Fibroblast of mammary gland (primary cell): ENCODE measurements at regions not wholly inside any gene's neighbourhood (a gene's known extent, or its start where the extent isn't known, plus 50 kb on each side); places are given as distances from the start of the nearest gene placed in this dataset.

ENCODE experiments used
- DNase-seq: peaks from one replicate; pipeline ENCODE4 v3.0.0-alpha.2; 2010; ENCODE audit warnings: low read depth
- H3K4me3 ChIP-seq: 2 replicates; pipeline ENCODE4 v1.5.1; 2011; ENCODE audit warnings: low read depth, mild to moderate bottlenecking, low read length, moderate library complexity; ENCODE audit not compliant: control insufficient read depth
- TF ChIP-seq, protein P1 (sequence below): conservative IDR thresholded peaks from 2 replicates; pipeline ENCODE4 v1.5.1; 2011; ENCODE audit warnings: low read depth, low read length, inconsistent platforms; ENCODE audit not compliant: control insufficient read depth, insufficient read depth

DNA sequence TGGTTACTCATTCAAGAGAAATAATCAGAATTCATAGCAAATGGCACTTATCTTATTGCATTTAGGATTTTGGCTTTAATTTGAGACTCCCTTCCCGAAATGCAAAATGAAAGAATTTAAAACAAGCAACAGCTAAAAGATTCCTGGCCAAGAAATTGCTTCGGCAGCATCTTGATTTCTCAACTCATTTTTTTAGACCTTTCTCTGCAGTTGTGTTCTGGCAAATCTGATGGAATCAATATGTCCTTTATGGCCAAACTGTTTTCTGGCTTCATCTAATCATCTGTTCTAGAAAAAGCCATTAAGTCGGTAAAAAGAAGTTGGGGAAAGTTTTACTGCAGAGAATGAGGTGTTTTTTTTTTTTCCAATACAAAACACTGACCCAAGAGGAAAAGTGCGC, 172.1 kb downstream of the SLC16A9 start:
- DNase-seq, result no peak
- TF ChIP-seq, protein P1, sequence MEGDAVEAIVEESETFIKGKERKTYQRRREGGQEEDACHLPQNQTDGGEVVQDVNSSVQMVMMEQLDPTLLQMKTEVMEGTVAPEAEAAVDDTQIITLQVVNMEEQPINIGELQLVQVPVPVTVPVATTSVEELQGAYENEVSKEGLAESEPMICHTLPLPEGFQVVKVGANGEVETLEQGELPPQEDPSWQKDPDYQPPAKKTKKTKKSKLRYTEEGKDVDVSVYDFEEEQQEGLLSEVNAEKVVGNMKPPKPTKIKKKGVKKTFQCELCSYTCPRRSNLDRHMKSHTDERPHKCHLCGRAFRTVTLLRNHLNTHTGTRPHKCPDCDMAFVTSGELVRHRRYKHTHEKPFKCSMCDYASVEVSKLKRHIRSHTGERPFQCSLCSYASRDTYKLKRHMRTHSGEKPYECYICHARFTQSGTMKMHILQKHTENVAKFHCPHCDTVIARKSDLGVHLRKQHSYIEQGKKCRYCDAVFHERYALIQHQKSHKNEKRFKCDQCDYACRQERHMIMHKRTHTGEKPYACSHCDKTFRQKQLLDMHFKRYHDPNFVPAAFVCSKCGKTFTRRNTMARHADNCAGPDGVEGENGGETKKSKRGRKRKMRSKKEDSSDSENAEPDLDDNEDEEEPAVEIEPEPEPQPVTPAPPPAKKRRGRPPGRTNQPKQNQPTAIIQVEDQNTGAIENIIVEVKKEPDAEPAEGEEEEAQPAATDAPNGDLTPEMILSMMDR, result no peak
- no peak overlapping the region for H3K4me3 ChIP-seq

DNA sequence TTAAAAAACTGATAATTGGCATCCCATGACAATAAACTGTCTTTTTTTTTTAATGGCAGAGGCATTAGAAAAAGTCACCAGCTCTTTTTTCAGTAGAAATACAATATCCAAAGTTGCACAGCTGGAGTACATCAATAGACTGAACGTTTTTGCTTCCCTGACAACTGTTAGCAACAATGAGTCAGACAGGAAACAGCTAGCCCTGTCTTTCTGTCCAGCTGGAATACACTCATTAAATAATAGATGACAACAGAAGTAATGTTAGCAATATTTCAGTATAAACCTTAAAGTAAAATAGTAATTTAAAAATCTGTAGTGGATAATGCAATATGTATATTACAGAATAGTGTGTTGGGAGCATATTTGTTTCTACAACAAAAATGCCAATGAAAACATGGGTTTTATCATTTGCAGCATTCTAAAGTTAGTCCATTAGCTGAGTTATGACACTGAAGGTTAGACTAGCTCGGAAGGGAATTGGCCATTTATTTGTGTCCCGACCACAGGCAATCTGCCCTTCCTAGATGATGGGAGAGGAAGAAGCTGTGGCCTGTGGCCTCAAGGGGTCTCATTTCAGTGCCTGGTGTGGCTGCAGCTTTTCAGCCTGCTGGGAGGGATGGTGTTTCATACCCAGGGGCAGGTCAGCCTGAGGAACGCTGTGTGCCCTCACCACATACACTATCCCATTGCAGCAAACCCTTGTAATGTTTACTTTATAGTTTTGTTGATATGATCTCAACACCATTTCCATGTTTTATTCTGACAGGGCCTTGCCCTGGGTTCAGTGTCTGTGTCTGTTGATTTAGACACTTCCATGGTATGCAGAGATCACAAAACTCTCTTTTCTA, 173.3 kb downstream of the SLC16A9 start:
- DNase-seq, result peak; percentile 86
- TF ChIP-seq, protein P1, result no peak
- H3K4me3 ChIP-seq, result no peak overlapping the region

DNA sequence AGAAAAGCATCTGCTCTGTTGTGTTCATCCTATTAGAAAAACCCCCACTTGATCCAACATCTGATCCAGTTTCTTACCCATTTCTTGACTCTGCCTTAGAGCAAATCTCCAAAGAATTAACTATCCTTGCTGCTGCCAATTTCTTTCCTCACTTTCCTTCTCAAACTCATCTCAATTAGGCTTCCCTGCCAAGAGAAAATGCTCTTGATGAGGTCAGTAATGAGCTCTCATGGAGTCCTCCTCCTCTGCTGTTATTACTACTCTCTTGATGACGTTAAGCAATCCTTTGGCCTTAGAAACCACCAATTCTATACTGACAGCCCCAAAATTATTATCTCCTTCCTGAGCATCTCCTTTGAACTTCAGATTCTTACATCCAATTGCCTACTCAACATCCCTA, 162.0 kb upstream of the FAM13C start:
- TF ChIP-seq, protein P1, result no peak
- H3K4me3 ChIP-seq, result no peak overlapping the region
- peak; percentile 26 for DNase-seq

DNA sequence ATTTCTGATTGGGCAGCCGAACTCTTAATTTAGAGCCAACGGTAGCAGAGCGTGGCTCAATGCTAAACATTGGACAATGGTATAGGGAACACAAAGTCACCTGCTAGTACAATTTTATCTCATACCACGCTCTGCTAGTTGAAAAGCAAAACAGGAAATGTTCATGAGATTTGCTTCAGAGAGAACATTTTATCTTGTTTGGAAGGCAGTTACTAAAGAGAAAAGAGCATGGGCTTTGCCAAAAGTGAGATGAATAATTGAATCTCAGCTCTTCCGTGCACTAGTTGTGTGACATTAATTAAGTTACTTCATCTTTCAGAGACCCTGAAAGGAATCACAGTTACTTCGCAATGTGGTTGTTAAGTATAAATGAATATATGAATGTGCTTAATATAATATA, 161.5 kb upstream of the FAM13C start:
- no peak for DNase-seq
- no peak overlapping the region for H3K4me3 ChIP-seq
- TF ChIP-seq, protein P1, result no peak

DNA sequence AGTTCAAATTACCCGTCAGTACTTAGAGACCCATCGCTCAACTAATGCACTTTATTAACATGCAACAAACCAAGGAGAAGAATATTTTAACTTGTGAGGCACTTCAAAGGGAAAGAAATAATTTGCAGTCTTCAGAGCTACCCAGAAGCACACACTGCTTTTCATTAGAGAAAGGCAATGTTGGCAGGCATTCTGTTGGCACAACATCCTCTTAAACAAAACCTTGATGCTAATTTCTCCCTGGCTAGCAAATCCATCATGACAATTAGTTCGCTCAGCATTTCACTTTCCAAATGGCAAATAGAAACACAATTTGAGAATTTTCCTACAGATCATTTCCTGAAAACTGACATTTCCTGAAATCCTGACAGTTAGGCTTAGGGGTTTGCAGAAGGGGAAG, 155.6 kb upstream of the FAM13C start:
- no peak overlapping the region for H3K4me3 ChIP-seq
- TF ChIP-seq, protein P1, result no peak
- DNase-seq, result no peak

DNA sequence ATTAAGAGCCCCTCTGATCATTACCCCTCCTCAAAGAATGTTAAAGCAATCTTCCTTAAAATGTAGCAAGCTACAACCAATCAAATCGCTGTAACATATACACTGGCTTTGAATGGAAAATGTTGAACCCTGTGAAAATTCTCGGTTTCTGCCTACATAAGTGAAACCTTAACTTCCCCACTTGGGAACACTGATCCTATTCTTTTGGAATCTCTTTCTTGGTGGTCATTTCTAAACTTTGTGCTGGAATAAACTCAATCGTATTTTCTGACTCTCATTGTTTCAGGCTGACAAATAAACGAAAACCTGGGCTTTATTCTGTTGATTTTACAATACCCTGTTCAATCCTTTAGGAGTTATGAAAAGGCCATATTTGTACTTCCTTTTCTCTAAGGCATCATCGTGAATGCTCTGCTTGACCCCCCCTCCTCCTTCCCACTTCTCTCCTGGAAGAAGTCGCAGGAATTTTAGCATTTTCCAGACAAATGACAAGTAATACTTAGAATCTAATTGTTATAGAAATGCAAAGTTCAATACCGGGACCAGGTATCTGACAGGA, 155.1 kb upstream of the FAM13C start:
- no peak for DNase-seq
- no peak overlapping the region for H3K4me3 ChIP-seq
- TF ChIP-seq, protein P1, result no peak
